NB4 (cell line): ENCODE measurements at regions not wholly inside any gene's neighbourhood (a gene's known extent, or its start where the extent isn't known, plus 50 kb on each side); places are given as distances from the start of the nearest gene placed in this dataset.

Source experiments
- DNase-seq: peaks from one replicate; pipeline ENCODE4 v3.0.0; 2010; ENCODE audit warnings: low read depth
- H3K4me3 ChIP-seq: one replicate; pipeline ENCODE4 v1.5.1; 2011; ENCODE audit warnings: mild to moderate bottlenecking, low read depth, low read length, moderate library complexity
- CTCF ChIP-seq: IDR thresholded peaks from one replicate; pipeline ENCODE4 v1.5.1; 2012; ENCODE audit warnings: low read depth, low read length
- MAX ChIP-seq: IDR thresholded peaks from 2 replicates; pipeline ENCODE4 v1.6.1; 2011; ENCODE audit warnings: low read depth, low read length
- MYC ChIP-seq: IDR thresholded peaks from 2 replicates; pipeline ENCODE4 v1.6.1; 2011; ENCODE audit warnings: low read depth, low read length
- POLR2A ChIP-seq: IDR thresholded peaks from 2 replicates; pipeline ENCODE4 v1.6.1; 2011; ENCODE audit warnings: mild to moderate bottlenecking; ENCODE audit not compliant: insufficient read length; ENCODE audit errors: extremely low read depth

- TF ChIP-seq CTCF (no peak), POLR2A (no peak), MYC (no peak)
- no peak for DNase-seq
- H3K4me3 ChIP-seq, result no peak overlapping the region
These were observed 384.3 kb downstream of the YTHDC2 start for GRCh38 chr5:113897748-113898147.

GRCh38 chr5:113900141-113900540, 386.6 kb downstream of the YTHDC2 start:
- H3K4me3 ChIP-seq, result no peak overlapping the region
- no peak for TF ChIP-seq POLR2A
- TF ChIP-seq CTCF, result no peak
- no peak for DNase-seq

- no peak for DNase-seq
- TF ChIP-seq CTCF, result no peak
- no peak for TF ChIP-seq MYC
- no peak for TF ChIP-seq MAX
- no peak for TF ChIP-seq POLR2A
These were observed 387.3 kb downstream of the YTHDC2 start for GRCh38 chr5:113900816-113901215.

GRCh38 chr5:113901718-113902117, 388.2 kb downstream of the YTHDC2 start:
- TF ChIP-seq CTCF (no peak), MYC (no peak), MAX (no peak), POLR2A (no peak)
- no peak for DNase-seq
- no peak overlapping the region for H3K4me3 ChIP-seq

More at GRCh38 chr5:113900816-113901215, 387.3 kb downstream of the YTHDC2 start:
- no peak overlapping the region for H3K4me3 ChIP-seq

GRCh38 chr5:113902917-113903660, 389.6 kb downstream of the YTHDC2 start:
- DNase-seq, result no peak
- TF ChIP-seq MAX, result no peak
- TF ChIP-seq POLR2A, result no peak
- TF ChIP-seq MYC, result no peak
- no peak overlapping the region for H3K4me3 ChIP-seq

- no peak for TF ChIP-seq MYC
- no peak for TF ChIP-seq CTCF
- TF ChIP-seq MAX, result no peak
- TF ChIP-seq POLR2A, result no peak
- no peak for DNase-seq
- no peak overlapping the region for H3K4me3 ChIP-seq
These were observed 396.3 kb downstream of the YTHDC2 start for GRCh38 chr5:113909782-113910181.
